Neural cell (in vitro differentiated cells): ENCODE measurements at regions not wholly inside any gene's neighbourhood (a gene's known extent, or its start where the extent isn't known, plus 50 kb on each side); places are given as distances from the start of the nearest gene placed in this dataset.

Experiments used
- H2AFZ ChIP-seq: fragments of 200-600, 300-800 bp; sonication (generic), shearing (Covaris generic); 2 replicates; pipeline ENCODE4 v1.6.0; 2014; ENCODE audit warnings: low read depth, mild to moderate bottlenecking, antibody characterized with exemption, low read length, moderate library complexity
- H3F3A ChIP-seq: fragments of 200-600 bp; shearing (Covaris generic); 2 replicates; pipeline ENCODE4 v1.6.1; 2016; ENCODE audit warnings: mild to moderate bottlenecking, moderate library complexity, mixed read lengths, antibody characterized with exemption, low read length; ENCODE audit not compliant: insufficient read depth, poor library complexity, severe bottlenecking
- H3K27ac ChIP-seq: fragments of 200-600, 300-800 bp; sonication (generic), shearing (Covaris generic); 2 replicates; pipeline ENCODE4 v1.5.1; 2014; ENCODE audit warnings: mild to moderate bottlenecking, low read length, moderate library complexity
- H3K27me3 ChIP-seq: fragments of 300-800, 200-600 bp; sonication (generic), shearing (Covaris generic); 2 replicates; pipeline ENCODE4 v1.6.0; 2014; ENCODE audit warnings: mild to moderate bottlenecking, low read depth, low read length, moderate library complexity; ENCODE audit not compliant: insufficient read depth
- H3K36me3 ChIP-seq: fragments of 300-800, 200-600 bp; sonication (generic), shearing (Covaris generic); 2 replicates; pipeline ENCODE4 v1.5.1; 2014; ENCODE audit warnings: mild to moderate bottlenecking, antibody characterized with exemption, low read length, moderate library complexity; ENCODE audit not compliant: insufficient read depth
- H3K4me2 ChIP-seq: fragments of 300-800, 200-600 bp; sonication (generic), shearing (Covaris generic); 2 replicates; pipeline ENCODE4 v1.6.0; 2014; ENCODE audit warnings: mild to moderate bottlenecking, low read length
- H3K4me3 ChIP-seq: fragments of 300-800, 200-600 bp; sonication (generic), shearing (Covaris generic); 2 replicates; pipeline ENCODE4 v1.5.1; 2014; ENCODE audit warnings: mild to moderate bottlenecking, low read length, moderate library complexity
- H3K79me2 ChIP-seq: fragments of 200-600 bp; shearing (Covaris generic); replicated peaks from 2 replicates; pipeline ENCODE4 v1.6.0; 2014; ENCODE audit warnings: mild to moderate bottlenecking, low read length, moderate library complexity; ENCODE audit not compliant: insufficient read depth
- H3K9ac ChIP-seq: fragments of 300-800, 200-600 bp; sonication (generic), shearing (Covaris generic); 2 replicates; pipeline ENCODE4 v1.6.1; 2016; ENCODE audit warnings: mild to moderate bottlenecking, low read length, mixed read lengths
- H3K9me2 ChIP-seq: fragments of 200-600 bp; shearing (Covaris generic); 2 replicates; pipeline ENCODE4 v1.6.1; 2016; ENCODE audit warnings: mild to moderate bottlenecking, low read length, mixed read lengths; ENCODE audit not compliant: insufficient read depth
- H3K9me3 ChIP-seq: fragments of 200-600, 300-800 bp; sonication (generic), shearing (Covaris generic); 2 replicates; pipeline ENCODE4 v1.6.1; 2016; ENCODE audit warnings: mild to moderate bottlenecking, mixed run types, low read length, moderate library complexity, mixed read lengths
- H4K20me1 ChIP-seq: fragments of 200-600 bp; shearing (Covaris generic); 2 replicates; pipeline ENCODE4 v1.6.1; 2016; ENCODE audit warnings: mild to moderate bottlenecking, mixed run types; ENCODE audit not compliant: insufficient read depth
- CTCF ChIP-seq: fragments of 450-650 bp; IDR thresholded peaks from 2 replicates; pipeline ENCODE4 v1.5.1; 2014; ENCODE audit warnings: antibody characterized with exemption, mild to moderate bottlenecking, moderate library complexity; ENCODE audit not compliant: poor library complexity, severe bottlenecking
- EP300 ChIP-seq: fragments of 450-650 bp; conservative IDR thresholded peaks from 2 replicates; pipeline ENCODE4 v1.6.1; 2014; ENCODE audit warnings: antibody characterized with exemption, mild to moderate bottlenecking, moderate library complexity; ENCODE audit not compliant: poor library complexity, severe bottlenecking
- EZH2 ChIP-seq: fragments of 200-600, 300-800 bp; shearing (Covaris generic), sonication (generic); IDR thresholded peaks from 2 replicates; pipeline ENCODE4 v1.6.1; 2014; ENCODE audit warnings: antibody characterized with exemption, low read length, borderline replicate concordance, mild to moderate bottlenecking; ENCODE audit not compliant: insufficient read depth, poor library complexity, severe bottlenecking
- MXI1 ChIP-seq: fragments of 450-650 bp; conservative IDR thresholded peaks from 2 replicates; pipeline ENCODE4 v1.6.1; 2014; ENCODE audit warnings: antibody characterized with exemption, mild to moderate bottlenecking; ENCODE audit not compliant: poor library complexity, severe bottlenecking
- POLR2AphosphoS5 ChIP-seq: IDR thresholded peaks from 2 replicates; pipeline ENCODE4 v1.6.1; 2012
- RAD21 ChIP-seq: fragments of 450-650 bp; conservative IDR thresholded peaks from 2 replicates; pipeline ENCODE4 v1.6.1; 2014; ENCODE audit warnings: antibody characterized with exemption, mild to moderate bottlenecking, moderate library complexity
- SMC3 ChIP-seq: fragments of 450-650 bp; conservative IDR thresholded peaks from 2 replicates; pipeline ENCODE4 v1.6.1; 2014; ENCODE audit warnings: antibody characterized with exemption, mild to moderate bottlenecking, moderate library complexity; ENCODE audit not compliant: poor library complexity
- TAF1 ChIP-seq: IDR thresholded peaks from 2 replicates; pipeline ENCODE4 v1.6.1; 2012; ENCODE audit warnings: low read depth
- TF ChIP-seq, protein P1 (sequence below): IDR thresholded peaks from 2 replicates; pipeline ENCODE4 v1.6.1; 2012; ENCODE audit warnings: borderline replicate concordance

DNA sequence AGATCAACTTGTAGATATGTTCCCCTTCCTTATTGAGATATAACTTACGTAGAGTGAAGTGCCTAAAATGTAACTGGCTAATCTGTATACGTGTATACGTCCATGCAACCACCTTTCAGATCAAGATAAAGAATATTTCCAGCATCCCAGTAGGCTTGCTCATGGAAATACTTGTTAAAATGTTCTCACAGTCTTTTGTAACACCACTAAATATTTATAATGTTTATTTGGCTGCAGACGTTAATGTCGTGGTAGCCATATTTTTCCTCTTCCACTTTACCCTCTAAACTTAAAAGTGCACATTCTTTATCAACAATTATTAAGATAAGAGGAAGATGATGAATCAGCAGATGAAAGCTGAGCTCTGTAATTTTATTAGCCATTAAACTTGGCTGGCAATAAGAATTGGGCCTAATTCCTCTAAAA, 447.4 kb downstream of the AEBP2 start:
- H3K36me3 ChIP-seq, result no peaks in the 10 kb centered on the region
- H3K79me2 ChIP-seq, result no peaks in the 10 kb centered on the region
- no peak for TF ChIP-seq EZH2
- TF ChIP-seq TAF1, result no peak
- TF ChIP-seq POLR2AphosphoS5, result no peak
- TF ChIP-seq SMC3, result no peak
- no peak for TF ChIP-seq MXI1
- no peak for TF ChIP-seq CTCF
- no peak for TF ChIP-seq RAD21
- TF ChIP-seq, protein P1, sequence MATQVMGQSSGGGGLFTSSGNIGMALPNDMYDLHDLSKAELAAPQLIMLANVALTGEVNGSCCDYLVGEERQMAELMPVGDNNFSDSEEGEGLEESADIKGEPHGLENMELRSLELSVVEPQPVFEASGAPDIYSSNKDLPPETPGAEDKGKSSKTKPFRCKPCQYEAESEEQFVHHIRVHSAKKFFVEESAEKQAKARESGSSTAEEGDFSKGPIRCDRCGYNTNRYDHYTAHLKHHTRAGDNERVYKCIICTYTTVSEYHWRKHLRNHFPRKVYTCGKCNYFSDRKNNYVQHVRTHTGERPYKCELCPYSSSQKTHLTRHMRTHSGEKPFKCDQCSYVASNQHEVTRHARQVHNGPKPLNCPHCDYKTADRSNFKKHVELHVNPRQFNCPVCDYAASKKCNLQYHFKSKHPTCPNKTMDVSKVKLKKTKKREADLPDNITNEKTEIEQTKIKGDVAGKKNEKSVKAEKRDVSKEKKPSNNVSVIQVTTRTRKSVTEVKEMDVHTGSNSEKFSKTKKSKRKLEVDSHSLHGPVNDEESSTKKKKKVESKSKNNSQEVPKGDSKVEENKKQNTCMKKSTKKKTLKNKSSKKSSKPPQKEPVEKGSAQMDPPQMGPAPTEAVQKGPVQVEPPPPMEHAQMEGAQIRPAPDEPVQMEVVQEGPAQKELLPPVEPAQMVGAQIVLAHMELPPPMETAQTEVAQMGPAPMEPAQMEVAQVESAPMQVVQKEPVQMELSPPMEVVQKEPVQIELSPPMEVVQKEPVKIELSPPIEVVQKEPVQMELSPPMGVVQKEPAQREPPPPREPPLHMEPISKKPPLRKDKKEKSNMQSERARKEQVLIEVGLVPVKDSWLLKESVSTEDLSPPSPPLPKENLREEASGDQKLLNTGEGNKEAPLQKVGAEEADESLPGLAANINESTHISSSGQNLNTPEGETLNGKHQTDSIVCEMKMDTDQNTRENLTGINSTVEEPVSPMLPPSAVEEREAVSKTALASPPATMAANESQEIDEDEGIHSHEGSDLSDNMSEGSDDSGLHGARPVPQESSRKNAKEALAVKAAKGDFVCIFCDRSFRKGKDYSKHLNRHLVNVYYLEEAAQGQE, result no peak
- TF ChIP-seq EP300, result no peak
- H2AFZ ChIP-seq, result no peak overlapping the region
- no peaks in the 10 kb centered on the region for H4K20me1 ChIP-seq
- no peak overlapping the region for H3K9ac ChIP-seq
- no peaks in the 10 kb centered on the region for H3F3A ChIP-seq
- H3K4me2 ChIP-seq, result no peak overlapping the region
- H3K4me3 ChIP-seq, result no peak overlapping the region
- H3K9me2 ChIP-seq, result no peaks in the 10 kb centered on the region
- H3K27ac ChIP-seq, result no peak overlapping the region
- H3K27me3 ChIP-seq, result no peaks in the 10 kb centered on the region
- H3K9me3 ChIP-seq, result no peaks in the 10 kb centered on the region

- no peak overlapping the region for H3K27ac ChIP-seq
- no peaks in the 10 kb centered on the region for H3K36me3 ChIP-seq
- no peak overlapping the region for H3K4me3 ChIP-seq
- no peak overlapping the region for H2AFZ ChIP-seq
- H3K4me2 ChIP-seq, result no peak overlapping the region
- H4K20me1 ChIP-seq, result no peaks in the 10 kb centered on the region
- no peaks in the 10 kb centered on the region for H3F3A ChIP-seq
- H3K9me3 ChIP-seq, result no peaks in the 10 kb centered on the region
- no peaks in the 10 kb centered on the region for H3K79me2 ChIP-seq
- no peak overlapping the region for H3K9ac ChIP-seq
- H3K27me3 ChIP-seq, result no peaks in the 10 kb centered on the region
- H3K9me2 ChIP-seq, result no peaks in the 10 kb centered on the region
- no peak for TF ChIP-seq MXI1
- TF ChIP-seq, protein P1, result no peak
- no peak for TF ChIP-seq SMC3
- no peak for TF ChIP-seq EP300
- TF ChIP-seq CTCF, result no peak
- no peak for TF ChIP-seq TAF1
- no peak for TF ChIP-seq RAD21
- TF ChIP-seq POLR2AphosphoS5, result no peak
- TF ChIP-seq EZH2, result no peak
These were observed 450.7 kb downstream of the AEBP2 start for GRCh38 chr12:19890024-19890423.
